HUES48 (cell line): ENCODE measurements at regions not wholly inside any gene's neighbourhood (a gene's known extent, or its start where the extent isn't known, plus 50 kb on each side); places are given as distances from the start of the nearest gene placed in this dataset.

ENCODE experiments used
- H3K27ac ChIP-seq: one replicate; pipeline ENCODE4 v1.7.0; 2013; ENCODE audit warnings: low read depth, low read length, inconsistent platforms
- H3K27me3 ChIP-seq: 2 replicates; pipeline ENCODE4 v1.6.1; 2013; ENCODE audit warnings: mild to moderate bottlenecking, low read length; ENCODE audit not compliant: control insufficient read depth, insufficient read depth
- H3K36me3 ChIP-seq: 2 replicates; pipeline ENCODE4 v1.6.1; 2013; ENCODE audit warnings: low read length; ENCODE audit not compliant: control insufficient read depth, insufficient read depth
- H3K4me1 ChIP-seq: 2 replicates; pipeline ENCODE4 v1.6.1; 2013; ENCODE audit warnings: mild to moderate bottlenecking, low read length; ENCODE audit not compliant: control insufficient read depth, insufficient read depth
- H3K4me3 ChIP-seq: 2 replicates; pipeline ENCODE4 v1.5.1; 2013; ENCODE audit warnings: mild to moderate bottlenecking, low read depth, low read length
- H3K9ac ChIP-seq: 2 replicates; pipeline ENCODE4 v1.6.1; 2013; ENCODE audit warnings: mild to moderate bottlenecking, low read depth, low read length, moderate library complexity
- H3K9me3 ChIP-seq: 2 replicates; pipeline ENCODE4 v1.6.1; 2013; ENCODE audit warnings: low read length; ENCODE audit not compliant: control insufficient read depth, insufficient read depth

DNA sequence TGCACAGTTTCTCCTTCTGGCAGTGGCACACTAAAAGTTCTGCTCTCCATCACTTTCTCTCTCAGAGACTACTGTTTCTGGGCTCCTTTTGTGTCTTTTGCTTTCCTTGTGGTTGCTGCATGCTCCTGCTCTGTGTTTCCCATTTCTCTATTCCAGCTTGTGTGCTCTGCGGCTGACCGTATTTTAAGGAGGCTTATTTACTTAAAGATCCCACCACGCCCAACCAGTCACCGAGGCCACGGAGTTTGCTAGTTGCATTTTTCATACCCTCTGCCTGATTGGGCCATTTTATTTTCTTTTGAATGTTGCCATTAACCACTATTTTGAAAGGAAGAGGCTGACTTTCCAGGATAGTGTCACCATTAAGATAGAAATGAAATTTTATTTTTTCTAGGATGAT is 626.4 kb upstream of the MMS22L start:
- Histone ChIP-seq H3K9me3 (peaks cover 2% of the 10 kb centered on the region; the same call in 1 of the 2 replicates), H3K9ac (no peak overlapping the region), H3K4me3 (no peak overlapping the region), H3K4me1 (no peaks in the 10 kb centered on the region), H3K36me3 (no peaks in the 10 kb centered on the region), H3K27me3 (no peaks in the 10 kb centered on the region), H3K27ac (no peak overlapping the region)

DNA sequence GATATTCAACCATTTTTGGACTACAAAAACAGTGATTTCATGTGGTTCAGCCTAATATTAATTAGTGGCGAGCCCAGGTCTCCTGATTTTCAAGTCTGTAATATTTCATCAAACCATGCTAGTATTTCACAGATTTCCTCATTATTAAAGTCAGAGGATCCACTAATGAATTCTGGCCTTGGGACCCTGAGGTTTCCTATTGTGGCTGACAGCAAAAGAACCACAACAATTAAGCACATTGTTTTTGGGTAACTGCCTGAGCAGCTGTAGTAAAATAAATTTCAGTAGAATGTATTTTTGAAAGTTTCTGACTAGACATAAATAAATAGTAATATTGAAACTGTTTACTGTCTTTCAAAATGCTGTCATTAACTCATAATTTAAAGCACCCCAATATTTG is 630.7 kb upstream of the MMS22L start:
- H3K4me3 ChIP-seq = no peak overlapping the region
- H3K36me3 ChIP-seq = no peaks in the 10 kb centered on the region

DNA sequence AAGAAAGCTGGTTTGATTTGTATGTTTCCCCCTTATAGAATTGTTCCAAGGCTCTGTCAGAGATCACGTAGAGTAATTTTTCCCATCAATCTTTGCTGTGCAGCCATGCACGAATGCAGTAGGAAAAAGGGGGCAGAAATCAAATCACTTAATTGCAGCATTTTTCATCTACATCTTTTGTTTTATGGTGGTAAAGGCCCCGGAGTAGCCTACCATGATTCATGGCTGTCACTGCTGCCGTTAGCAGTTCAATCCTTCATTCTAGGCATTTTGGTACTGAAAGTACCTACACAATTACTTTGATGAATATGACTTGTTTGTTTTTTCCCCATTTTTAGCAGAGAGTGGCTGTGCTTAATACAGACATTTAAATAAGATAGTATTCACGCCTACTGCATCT is 631.9 kb upstream of the MMS22L start:
- Histone ChIP-seq H3K4me1 (peaks cover 45% of the 10 kb centered on the region), H3K27me3 (no peaks in the 10 kb centered on the region), H3K27ac (no peak overlapping the region), H3K9ac (no peak overlapping the region), H3K36me3 (no peaks in the 10 kb centered on the region), H3K4me3 (no peak overlapping the region), H3K9me3 (no peaks in the 10 kb centered on the region)

More for the DNA sequence above, 630.7 kb upstream of the MMS22L start:
- H3K9me3 ChIP-seq = no peaks in the 10 kb centered on the region
- no peak overlapping the region for H3K9ac ChIP-seq
- no peak overlapping the region for H3K27ac ChIP-seq
- H3K27me3 ChIP-seq = no peaks in the 10 kb centered on the region
- peaks cover 33% of the 10 kb centered on the region for H3K4me1 ChIP-seq

DNA sequence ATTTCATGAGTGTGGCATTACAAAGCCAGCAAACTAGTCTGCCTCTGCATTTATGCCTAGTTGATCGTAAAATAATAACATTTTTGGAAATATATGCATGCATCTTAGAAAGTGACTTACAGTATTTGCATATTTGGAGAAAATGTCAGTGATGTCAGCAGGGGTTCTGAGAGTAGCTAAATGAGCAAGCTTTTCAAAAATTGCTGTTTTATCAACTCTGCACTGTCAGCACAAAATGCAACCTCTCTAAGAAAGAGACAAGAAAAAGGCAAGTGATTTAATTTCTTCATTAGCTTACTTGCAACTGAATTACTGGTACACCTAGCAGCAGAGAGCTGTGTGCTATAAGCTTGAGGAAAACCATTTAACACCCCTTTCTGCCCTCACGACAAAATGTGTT is 632.5 kb upstream of the MMS22L start:
- H3K4me3 ChIP-seq = no peak overlapping the region

DNA sequence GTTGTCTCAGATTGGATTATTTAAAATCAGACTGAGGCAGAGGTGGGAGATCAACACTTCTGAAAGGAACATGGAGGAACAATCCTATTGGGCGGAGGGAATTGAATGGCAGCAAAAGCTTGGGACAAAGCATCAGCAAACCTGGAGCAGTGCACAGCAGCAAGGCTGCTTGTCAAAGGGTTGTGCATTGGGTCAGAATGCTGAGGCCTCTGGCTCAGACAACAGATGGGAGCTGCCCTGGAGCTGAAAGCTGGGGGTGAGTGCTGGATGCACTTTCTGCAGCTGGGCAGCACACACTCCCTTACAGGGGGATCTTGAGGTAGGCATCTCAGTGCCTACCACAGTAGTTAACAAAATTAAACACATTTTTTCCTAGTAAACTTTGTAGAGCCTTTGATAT is 634.4 kb upstream of the MMS22L start:
- Histone ChIP-seq H3K27me3 (no peaks in the 10 kb centered on the region), H3K36me3 (no peaks in the 10 kb centered on the region), H3K4me1 (peaks cover 51% of the 10 kb centered on the region), H3K9ac (no peak overlapping the region), H3K4me3 (no peak overlapping the region), H3K27ac (no peak overlapping the region), H3K9me3 (no peaks in the 10 kb centered on the region)

More for the DNA sequence above, 632.5 kb upstream of the MMS22L start:
- no peak overlapping the region for H3K9ac ChIP-seq
- H3K27me3 ChIP-seq = no peaks in the 10 kb centered on the region
- no peaks in the 10 kb centered on the region for H3K9me3 ChIP-seq
- H3K27ac ChIP-seq = no peak overlapping the region
- H3K4me1 ChIP-seq = peaks cover 48% of the 10 kb centered on the region
- no peaks in the 10 kb centered on the region for H3K36me3 ChIP-seq

DNA sequence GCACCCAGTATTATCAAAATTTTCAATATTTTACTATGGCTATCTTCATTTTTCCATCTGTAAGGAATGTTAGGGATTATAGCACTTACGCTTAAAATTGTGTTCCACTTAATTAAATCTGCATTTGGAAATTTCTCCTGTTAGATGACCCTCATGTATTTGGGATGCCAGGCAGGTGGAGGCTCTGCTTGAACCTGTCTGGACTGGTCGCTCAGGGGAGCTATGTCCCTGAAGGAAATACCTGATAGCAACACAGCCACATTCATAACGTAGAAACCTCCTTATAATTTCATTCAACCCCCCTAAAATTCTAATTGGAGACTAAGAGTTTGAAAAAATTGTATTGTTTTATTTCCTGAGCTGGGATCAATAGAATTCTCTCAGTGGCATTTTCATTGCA is 636.0 kb upstream of the MMS22L start:
- no peaks in the 10 kb centered on the region for H3K36me3 ChIP-seq
- no peak overlapping the region for H3K27ac ChIP-seq
- no peaks in the 10 kb centered on the region for H3K27me3 ChIP-seq
- peaks cover 51% of the 10 kb centered on the region for H3K4me1 ChIP-seq
- no peak overlapping the region for H3K4me3 ChIP-seq
- no peak overlapping the region for H3K9ac ChIP-seq
- H3K9me3 ChIP-seq = no peaks in the 10 kb centered on the region

DNA sequence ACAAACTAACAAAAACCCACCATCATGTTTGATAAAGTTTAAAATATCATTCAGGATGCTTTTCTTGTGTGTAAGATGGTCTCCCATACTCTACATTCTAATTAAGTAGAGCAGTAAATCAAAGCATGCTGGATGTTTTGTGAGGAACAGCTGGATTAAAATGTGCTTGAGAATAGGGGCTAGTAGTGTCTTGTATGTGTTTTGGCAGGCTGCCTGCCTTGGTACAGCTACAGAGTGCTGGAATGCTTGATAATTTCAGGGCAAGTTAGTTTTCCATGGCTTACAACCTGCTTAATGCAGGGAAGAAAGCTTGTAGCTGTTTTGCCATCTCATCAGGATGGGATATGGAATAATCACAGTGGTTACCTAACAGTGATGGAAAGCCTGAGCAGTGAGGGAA is 636.6 kb upstream of the MMS22L start:
- no peaks in the 10 kb centered on the region for H3K36me3 ChIP-seq
- H3K4me3 ChIP-seq = no peak overlapping the region
- H3K27ac ChIP-seq = no peak overlapping the region
- peaks cover 54% of the 10 kb centered on the region for H3K4me1 ChIP-seq
- no peaks in the 10 kb centered on the region for H3K9me3 ChIP-seq
- H3K9ac ChIP-seq = no peak overlapping the region
- no peaks in the 10 kb centered on the region for H3K27me3 ChIP-seq

DNA sequence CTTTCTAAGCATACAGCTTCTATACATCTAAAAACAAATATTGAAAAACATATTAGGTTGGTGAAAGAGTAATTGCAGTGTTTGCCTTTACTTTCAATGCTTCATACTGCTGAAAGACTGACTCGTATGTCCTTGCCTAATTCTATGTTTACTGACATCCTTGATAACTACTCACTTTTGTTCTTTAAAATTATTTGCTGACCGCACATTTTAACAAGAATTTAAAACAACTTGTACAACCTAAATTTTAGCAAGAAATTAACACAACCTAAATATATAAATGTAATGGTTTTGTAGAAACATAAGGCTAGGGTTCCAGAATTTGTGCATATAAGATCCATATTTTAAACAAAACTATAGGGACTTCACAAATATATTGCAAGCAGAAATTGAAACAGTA is 640.2 kb upstream of the MMS22L start:
- H3K27me3 ChIP-seq = no peaks in the 10 kb centered on the region
- H3K27ac ChIP-seq = no peak overlapping the region
- no peak overlapping the region for H3K9ac ChIP-seq
- peaks cover 40% of the 10 kb centered on the region for H3K4me1 ChIP-seq
- H3K9me3 ChIP-seq = no peaks in the 10 kb centered on the region
- H3K36me3 ChIP-seq = no peaks in the 10 kb centered on the region
- H3K4me3 ChIP-seq = no peak overlapping the region

DNA sequence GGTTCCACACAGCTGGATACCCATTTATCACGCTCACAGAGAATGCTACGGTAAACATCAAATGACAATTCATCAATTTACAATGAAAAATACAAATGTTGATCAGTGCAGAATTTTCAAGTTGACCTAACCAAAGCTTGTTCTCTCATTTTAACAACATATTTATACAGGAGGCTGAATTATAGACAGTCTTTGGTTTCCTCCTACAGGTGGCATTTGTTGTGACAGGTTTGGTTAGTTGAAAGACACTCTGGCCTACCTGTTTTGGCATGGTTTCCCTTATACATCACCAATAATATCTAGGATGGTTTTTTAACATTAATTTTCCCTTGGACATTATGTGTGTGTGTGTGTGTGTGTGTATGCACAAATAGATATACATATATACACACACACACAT is 642.5 kb upstream of the MMS22L start:
- Histone ChIP-seq H3K4me1 (peaks cover 21% of the 10 kb centered on the region), H3K9me3 (no peaks in the 10 kb centered on the region), H3K9ac (no peak overlapping the region), H3K27me3 (no peaks in the 10 kb centered on the region), H3K4me3 (no peak overlapping the region), H3K36me3 (no peaks in the 10 kb centered on the region), H3K27ac (no peak overlapping the region)

DNA sequence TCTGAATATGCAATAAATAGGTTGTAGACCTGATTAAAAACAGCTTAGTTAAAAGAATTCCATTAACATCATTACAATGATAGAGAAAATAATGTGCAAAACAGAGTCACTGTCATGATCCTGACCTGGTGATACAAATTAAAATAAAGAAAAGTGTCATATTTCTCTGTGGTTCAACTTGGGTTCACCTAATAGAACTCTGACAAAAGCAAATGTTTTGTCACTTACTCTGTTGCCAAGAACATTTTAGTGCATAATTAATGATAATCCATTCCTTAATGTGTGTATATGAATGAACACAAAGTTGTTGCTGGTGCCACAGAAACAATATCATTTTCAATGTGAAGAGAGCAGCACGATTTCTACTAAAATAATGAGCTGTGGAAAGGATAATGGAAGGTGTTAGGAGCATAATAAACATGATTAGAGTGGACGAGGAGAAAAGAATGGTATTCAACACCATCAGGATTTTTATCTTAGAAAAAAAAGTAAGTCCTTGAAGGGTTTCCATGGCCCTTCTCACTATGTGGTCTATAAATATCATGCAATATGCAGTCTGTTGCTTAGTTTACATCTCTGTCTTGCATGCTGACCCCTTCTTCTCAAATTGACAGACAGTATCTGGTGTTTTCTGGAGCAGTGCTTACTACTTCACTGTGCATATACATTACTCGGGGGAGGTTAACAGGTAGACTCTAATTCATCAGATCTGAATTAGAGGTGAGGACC is 656.6 kb upstream of the MMS22L start:
- no peak overlapping the region for H3K9ac ChIP-seq
- no peaks in the 10 kb centered on the region for H3K36me3 ChIP-seq
- no peaks in the 10 kb centered on the region for H3K9me3 ChIP-seq
- no peak overlapping the region for H3K27ac ChIP-seq
- H3K4me3 ChIP-seq = no peak overlapping the region
- no peaks in the 10 kb centered on the region for H3K4me1 ChIP-seq
- H3K27me3 ChIP-seq = no peaks in the 10 kb centered on the region

DNA sequence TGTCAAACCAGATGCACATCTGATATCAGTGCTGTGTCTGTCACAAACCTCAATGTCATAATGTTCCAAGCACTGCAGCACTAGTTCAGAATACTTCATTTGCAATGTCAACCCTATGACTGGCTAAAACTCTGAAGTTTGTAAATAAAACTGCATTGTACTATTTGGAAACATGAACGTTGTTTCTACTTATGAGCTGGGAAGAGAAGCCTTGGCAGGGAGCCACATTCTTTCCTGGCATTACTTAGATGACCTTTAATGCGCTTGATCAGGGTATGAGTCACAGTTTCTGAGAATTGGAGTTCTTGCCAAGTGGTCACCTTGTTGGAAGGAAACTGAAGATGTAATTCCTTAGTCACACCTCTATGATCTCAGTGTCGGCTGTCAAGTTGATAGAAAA is 664.8 kb upstream of the MMS22L start:
- no peaks in the 10 kb centered on the region for H3K9me3 ChIP-seq
- H3K27ac ChIP-seq = no peak overlapping the region
- H3K4me1 ChIP-seq = no peaks in the 10 kb centered on the region
- no peaks in the 10 kb centered on the region for H3K36me3 ChIP-seq
- no peak overlapping the region for H3K9ac ChIP-seq
- H3K27me3 ChIP-seq = no peaks in the 10 kb centered on the region
- H3K4me3 ChIP-seq = no peak overlapping the region
